OCI-LY1 (cell line): ENCODE measurements at regions not wholly inside any gene's neighbourhood (a gene's known extent, or its start where the extent isn't known, plus 50 kb on each side); places are given as distances from the start of the nearest gene placed in this dataset.

Source experiments
- EZH2 ChIP-seq: fragments of 200-600 bp; sonication (generic), shearing (Covaris generic); IDR thresholded peaks from 2 replicates; pipeline ENCODE4 v1.8.0; 2017; ENCODE audit warnings: borderline replicate concordance, mixed run types, mild to moderate bottlenecking, antibody characterized with exemption, low read length, moderate library complexity, mixed read lengths
- TF ChIP-seq, protein P1 (sequence below): fragments of 200-600 bp; sonication (generic), shearing (Covaris generic); IDR thresholded peaks from 2 replicates; pipeline ENCODE4 v1.5.1; 2017; ENCODE audit warnings: mild to moderate bottlenecking, antibody characterized with exemption, low read length, moderate library complexity, mixed read lengths

DNA sequence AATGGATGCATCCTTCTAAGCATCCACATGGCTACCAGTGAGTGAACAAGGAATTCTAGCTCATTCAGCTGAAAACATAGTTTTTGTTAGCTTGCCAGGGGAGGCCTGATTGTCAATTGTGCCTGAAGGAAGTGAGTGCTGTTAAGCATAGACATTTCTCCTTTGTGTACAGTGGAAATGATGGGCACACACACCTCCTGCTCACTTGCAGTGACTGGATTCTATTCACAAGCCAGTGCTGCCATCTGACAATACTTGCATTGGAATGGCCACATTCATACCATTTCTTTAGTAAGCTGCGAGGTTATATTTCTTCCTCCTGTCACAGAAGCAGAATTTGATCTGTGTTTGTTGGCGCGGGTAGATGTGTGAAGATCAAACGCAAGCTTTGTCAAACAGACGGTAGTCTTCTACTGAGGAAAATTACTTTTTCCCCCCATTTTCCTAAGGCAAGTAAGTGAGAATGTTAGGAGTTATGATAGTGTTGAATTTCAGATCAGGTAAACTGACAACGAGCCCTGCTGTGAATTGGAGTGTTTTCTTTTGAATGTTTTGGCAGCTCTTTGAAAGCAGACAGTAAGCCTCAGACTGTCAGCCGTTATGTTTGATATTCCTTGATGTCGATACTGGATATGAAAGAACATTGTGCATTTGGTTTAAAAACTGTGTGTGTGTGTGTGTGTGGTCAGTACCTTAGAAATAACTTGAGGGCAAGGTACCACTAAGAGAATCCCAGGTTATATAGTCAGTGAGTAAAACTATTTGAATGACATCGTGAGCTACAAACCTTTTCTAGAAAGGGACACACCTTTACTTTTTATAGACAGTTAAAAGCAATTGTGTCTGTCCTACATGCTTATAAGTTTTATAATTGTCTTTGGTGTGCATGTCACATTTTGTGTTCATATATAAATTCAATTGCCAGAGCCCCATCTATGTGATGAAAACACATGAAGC is 84.2 kb upstream of the BMP2 start:
- TF ChIP-seq, protein P1, sequence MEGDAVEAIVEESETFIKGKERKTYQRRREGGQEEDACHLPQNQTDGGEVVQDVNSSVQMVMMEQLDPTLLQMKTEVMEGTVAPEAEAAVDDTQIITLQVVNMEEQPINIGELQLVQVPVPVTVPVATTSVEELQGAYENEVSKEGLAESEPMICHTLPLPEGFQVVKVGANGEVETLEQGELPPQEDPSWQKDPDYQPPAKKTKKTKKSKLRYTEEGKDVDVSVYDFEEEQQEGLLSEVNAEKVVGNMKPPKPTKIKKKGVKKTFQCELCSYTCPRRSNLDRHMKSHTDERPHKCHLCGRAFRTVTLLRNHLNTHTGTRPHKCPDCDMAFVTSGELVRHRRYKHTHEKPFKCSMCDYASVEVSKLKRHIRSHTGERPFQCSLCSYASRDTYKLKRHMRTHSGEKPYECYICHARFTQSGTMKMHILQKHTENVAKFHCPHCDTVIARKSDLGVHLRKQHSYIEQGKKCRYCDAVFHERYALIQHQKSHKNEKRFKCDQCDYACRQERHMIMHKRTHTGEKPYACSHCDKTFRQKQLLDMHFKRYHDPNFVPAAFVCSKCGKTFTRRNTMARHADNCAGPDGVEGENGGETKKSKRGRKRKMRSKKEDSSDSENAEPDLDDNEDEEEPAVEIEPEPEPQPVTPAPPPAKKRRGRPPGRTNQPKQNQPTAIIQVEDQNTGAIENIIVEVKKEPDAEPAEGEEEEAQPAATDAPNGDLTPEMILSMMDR: no peak
- no peak for TF ChIP-seq EZH2
